ENCODE measurements at regions not wholly inside any gene's neighbourhood (a gene's known extent, or its start where the extent isn't known, plus 50 kb on each side); places are given as distances from the start of the nearest gene placed in this dataset.
"Not testable (repeated sequence)": the region's sequence is repeated elsewhere in the genome, so short reads cannot be mapped to it uniquely, and the experiment has no call there.

- H3K9me3 ChIP-seq (ENCODE audit: low read length); H3K4me3 ChIP-seq (ENCODE audit: low read length); H2AFZ ChIP-seq (ENCODE audit: low read depth, low read length); H3K4me1 ChIP-seq (ENCODE audit: insufficient read depth, low read length); H3K36me3 ChIP-seq (ENCODE audit: insufficient read depth, low read length); H3K27me3 ChIP-seq (ENCODE audit: insufficient read depth, low read length): not testable (repeated sequence)
Measured at GRCh38 chr6:140649502-140649901, 1275.1 kb upstream of the CITED2 start.

DNA sequence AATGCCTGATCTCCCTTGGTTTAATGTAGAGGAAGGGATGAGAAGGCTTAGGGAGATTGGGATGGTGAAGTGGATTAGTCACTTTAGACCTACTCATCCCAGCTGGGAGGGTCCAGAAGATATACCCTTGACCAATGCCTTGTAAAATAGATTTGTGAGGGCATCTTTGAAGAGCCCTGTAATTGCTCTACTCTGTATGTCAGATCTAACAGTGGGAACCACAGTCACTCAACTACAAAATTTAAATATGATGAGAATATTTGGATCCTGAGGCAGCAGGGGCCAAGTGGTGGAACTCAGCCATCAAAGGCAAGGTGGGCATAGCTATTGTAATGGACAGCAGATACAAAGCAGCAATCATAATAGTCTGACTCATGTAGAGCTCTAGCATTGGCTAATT, 1272.9 kb upstream of the CITED2 start:
- not testable (repeated sequence) for H2AFZ ChIP-seq (ENCODE audit: low read depth, low read length); H3K9me3 ChIP-seq (ENCODE audit: low read length); H3K36me3 ChIP-seq (ENCODE audit: insufficient read depth, low read length); H3K4me3 ChIP-seq (ENCODE audit: low read length); H3K27me3 ChIP-seq (ENCODE audit: insufficient read depth, low read length); H3K4me1 ChIP-seq (ENCODE audit: insufficient read depth, low read length)

DNA sequence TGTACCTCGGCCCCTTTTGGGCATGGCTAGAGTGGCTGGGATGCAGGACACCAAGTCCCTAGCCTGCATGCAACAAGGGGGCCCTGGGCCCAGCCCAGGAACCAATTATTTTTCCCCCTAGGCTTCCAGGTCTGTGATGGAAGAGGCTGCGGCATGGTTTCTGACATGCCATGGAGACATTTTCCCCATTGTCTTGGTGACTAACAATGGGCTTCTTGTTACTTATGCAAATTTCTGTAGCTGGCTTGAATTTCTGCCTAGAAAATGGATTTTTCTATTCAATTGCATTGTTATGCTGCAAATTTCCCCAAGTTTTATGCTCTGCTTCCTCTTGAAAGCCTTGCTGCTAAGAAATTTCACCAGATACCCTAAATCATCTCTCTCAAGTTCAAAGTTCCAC, 1269.6 kb upstream of the CITED2 start:
- no peaks in the 10 kb centered on the region for H3K36me3 ChIP-seq (ENCODE audit: insufficient read depth, low read length)
- H3K9me3 ChIP-seq (ENCODE audit: low read length): peaks cover 4% of the 10 kb centered on the region
- H3K4me3 ChIP-seq (ENCODE audit: low read length): no peak overlapping the region
- no peaks in the 10 kb centered on the region for H3K4me1 ChIP-seq (ENCODE audit: insufficient read depth, low read length)
- H2AFZ ChIP-seq (ENCODE audit: low read depth, low read length): no peak overlapping the region
- H3K27me3 ChIP-seq (ENCODE audit: insufficient read depth, low read length): no peaks in the 10 kb centered on the region

GRCh38 chr6:140641412-140641811, 1267.0 kb upstream of the CITED2 start:
- Histone ChIP-seq H3K4me3 (ENCODE audit: low read length) (no peak overlapping the region), H2AFZ (ENCODE audit: low read depth, low read length) (no peak overlapping the region), H3K9me3 (ENCODE audit: low read length) (peaks cover 4% of the 10 kb centered on the region), H3K27me3 (ENCODE audit: insufficient read depth, low read length) (no peaks in the 10 kb centered on the region), H3K4me1 (ENCODE audit: insufficient read depth, low read length) (no peaks in the 10 kb centered on the region), H3K36me3 (ENCODE audit: insufficient read depth, low read length) (no peaks in the 10 kb centered on the region)

- no peaks in the 10 kb centered on the region for H3K9me3 ChIP-seq (ENCODE audit: low read length)
- no peaks in the 10 kb centered on the region for H3K27me3 ChIP-seq (ENCODE audit: insufficient read depth, low read length)
- H3K36me3 ChIP-seq (ENCODE audit: insufficient read depth, low read length): no peaks in the 10 kb centered on the region
- H3K4me1 ChIP-seq (ENCODE audit: insufficient read depth, low read length): no peaks in the 10 kb centered on the region
- no peak overlapping the region for H3K4me3 ChIP-seq (ENCODE audit: low read length)
- no peak overlapping the region for H2AFZ ChIP-seq (ENCODE audit: low read depth, low read length)
Measured at GRCh38 chr6:140636908-140637402, 1262.5 kb upstream of the CITED2 start.

GRCh38 chr6:140636271-140636907, 1261.9 kb upstream of the CITED2 start:
- Histone ChIP-seq H3K36me3 (ENCODE audit: insufficient read depth, low read length) (no peaks in the 10 kb centered on the region), H3K4me1 (ENCODE audit: insufficient read depth, low read length) (no peaks in the 10 kb centered on the region), H3K9me3 (ENCODE audit: low read length) (no peaks in the 10 kb centered on the region), H2AFZ (ENCODE audit: low read depth, low read length) (no peak overlapping the region), H3K27me3 (ENCODE audit: insufficient read depth, low read length) (no peaks in the 10 kb centered on the region), H3K4me3 (ENCODE audit: low read length) (no peak overlapping the region)

DNA sequence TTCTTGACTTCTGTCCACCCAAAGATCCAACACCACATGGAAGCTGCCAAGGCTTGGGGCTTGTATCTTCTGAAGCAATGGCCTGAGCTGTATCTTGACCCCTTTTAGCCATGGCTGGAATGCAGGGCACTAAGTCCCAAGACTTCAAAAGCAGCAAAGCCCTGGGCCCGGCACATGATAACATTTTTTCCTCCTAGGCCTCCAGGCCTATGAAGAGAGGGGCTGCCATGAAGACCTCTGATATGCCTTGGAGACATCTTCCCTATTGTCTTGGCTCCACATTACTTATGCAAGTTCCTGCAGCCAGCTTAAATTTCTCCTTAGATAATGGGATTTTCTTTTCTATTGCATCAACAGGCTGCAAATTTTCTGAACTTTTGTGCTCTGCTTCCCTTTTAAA, 1252.6 kb upstream of the CITED2 start:
- Histone ChIP-seq H3K4me3 (ENCODE audit: low read length) (no peak overlapping the region), H3K27me3 (ENCODE audit: insufficient read depth, low read length) (no peaks in the 10 kb centered on the region), H3K4me1 (ENCODE audit: insufficient read depth, low read length) (no peaks in the 10 kb centered on the region), H2AFZ (ENCODE audit: low read depth, low read length) (no peak overlapping the region), H3K9me3 (ENCODE audit: low read length) (peaks cover 14% of the 10 kb centered on the region), H3K36me3 (ENCODE audit: insufficient read depth, low read length) (no peaks in the 10 kb centered on the region)

- Histone ChIP-seq H3K27me3 (ENCODE audit: insufficient read depth, low read length) (no peaks in the 10 kb centered on the region), H2AFZ (ENCODE audit: low read depth, low read length) (no peak overlapping the region), H3K36me3 (ENCODE audit: insufficient read depth, low read length) (no peaks in the 10 kb centered on the region), H3K4me1 (ENCODE audit: insufficient read depth, low read length) (no peaks in the 10 kb centered on the region), H3K4me3 (ENCODE audit: low read length) (no peak overlapping the region), H3K9me3 (ENCODE audit: low read length) (peaks cover 14% of the 10 kb centered on the region)
Measured at GRCh38 chr6:140623498-140623897, 1249.0 kb upstream of the CITED2 start.

DNA sequence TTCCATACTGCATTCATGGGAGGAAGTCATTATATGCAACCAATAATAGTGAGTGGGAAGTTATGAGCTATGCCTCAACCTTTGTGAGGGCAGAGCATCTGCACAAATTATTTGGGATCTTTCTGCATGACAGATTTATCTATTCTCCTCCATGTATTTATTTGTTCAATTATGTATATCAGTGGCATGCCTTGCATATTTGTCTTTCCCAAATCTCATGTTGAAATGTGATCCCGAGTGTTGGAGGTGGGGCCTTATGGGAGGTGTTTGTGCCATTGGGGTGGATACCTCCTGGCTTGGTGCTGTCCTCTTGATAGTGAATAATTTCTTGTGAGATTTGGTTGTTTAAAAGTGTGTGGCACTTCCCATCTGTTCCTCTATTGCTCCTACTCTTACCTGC, 1246.0 kb upstream of the CITED2 start:
- Histone ChIP-seq H3K4me1 (ENCODE audit: insufficient read depth, low read length) (no peaks in the 10 kb centered on the region), H2AFZ (ENCODE audit: low read depth, low read length) (no peak overlapping the region), H3K4me3 (ENCODE audit: low read length) (no peak overlapping the region), H3K36me3 (ENCODE audit: insufficient read depth, low read length) (no peaks in the 10 kb centered on the region), H3K9me3 (ENCODE audit: low read length) (no peaks in the 10 kb centered on the region), H3K27me3 (ENCODE audit: insufficient read depth, low read length) (no peaks in the 10 kb centered on the region)

- no peak overlapping the region for H3K4me3 ChIP-seq (ENCODE audit: low read length)
- peaks cover 7% of the 10 kb centered on the region for H3K4me1 ChIP-seq (ENCODE audit: insufficient read depth, low read length)
- H2AFZ ChIP-seq (ENCODE audit: low read depth, low read length): peak overlapping the region; percentile 51
- H3K36me3 ChIP-seq (ENCODE audit: insufficient read depth, low read length): no peaks in the 10 kb centered on the region
- H3K27me3 ChIP-seq (ENCODE audit: insufficient read depth, low read length): no peaks in the 10 kb centered on the region
- no peaks in the 10 kb centered on the region for H3K9me3 ChIP-seq (ENCODE audit: low read length)
Measured at GRCh38 chr6:140609956-140610355, 1235.5 kb upstream of the CITED2 start.

GRCh38 chr6:140609321-140609720, 1234.9 kb upstream of the CITED2 start:
- Histone ChIP-seq H3K36me3 (ENCODE audit: insufficient read depth, low read length) (no peaks in the 10 kb centered on the region), H3K9me3 (ENCODE audit: low read length) (no peaks in the 10 kb centered on the region), H3K4me1 (ENCODE audit: insufficient read depth, low read length) (peaks cover 7% of the 10 kb centered on the region), H2AFZ (ENCODE audit: low read depth, low read length) (no peak overlapping the region), H3K27me3 (ENCODE audit: insufficient read depth, low read length) (no peaks in the 10 kb centered on the region), H3K4me3 (ENCODE audit: low read length) (no peak overlapping the region)

- Histone ChIP-seq H3K27me3 (ENCODE audit: insufficient read depth, low read length) (no peaks in the 10 kb centered on the region), H3K4me1 (ENCODE audit: insufficient read depth, low read length) (peaks cover 6% of the 10 kb centered on the region), H3K4me3 (ENCODE audit: low read length) (no peak overlapping the region), H2AFZ (ENCODE audit: low read depth, low read length) (no peak overlapping the region), H3K36me3 (ENCODE audit: insufficient read depth, low read length) (no peaks in the 10 kb centered on the region), H3K9me3 (ENCODE audit: low read length) (no peaks in the 10 kb centered on the region)
Measured at GRCh38 chr6:140604786-140605185, 1230.3 kb upstream of the CITED2 start.

DNA sequence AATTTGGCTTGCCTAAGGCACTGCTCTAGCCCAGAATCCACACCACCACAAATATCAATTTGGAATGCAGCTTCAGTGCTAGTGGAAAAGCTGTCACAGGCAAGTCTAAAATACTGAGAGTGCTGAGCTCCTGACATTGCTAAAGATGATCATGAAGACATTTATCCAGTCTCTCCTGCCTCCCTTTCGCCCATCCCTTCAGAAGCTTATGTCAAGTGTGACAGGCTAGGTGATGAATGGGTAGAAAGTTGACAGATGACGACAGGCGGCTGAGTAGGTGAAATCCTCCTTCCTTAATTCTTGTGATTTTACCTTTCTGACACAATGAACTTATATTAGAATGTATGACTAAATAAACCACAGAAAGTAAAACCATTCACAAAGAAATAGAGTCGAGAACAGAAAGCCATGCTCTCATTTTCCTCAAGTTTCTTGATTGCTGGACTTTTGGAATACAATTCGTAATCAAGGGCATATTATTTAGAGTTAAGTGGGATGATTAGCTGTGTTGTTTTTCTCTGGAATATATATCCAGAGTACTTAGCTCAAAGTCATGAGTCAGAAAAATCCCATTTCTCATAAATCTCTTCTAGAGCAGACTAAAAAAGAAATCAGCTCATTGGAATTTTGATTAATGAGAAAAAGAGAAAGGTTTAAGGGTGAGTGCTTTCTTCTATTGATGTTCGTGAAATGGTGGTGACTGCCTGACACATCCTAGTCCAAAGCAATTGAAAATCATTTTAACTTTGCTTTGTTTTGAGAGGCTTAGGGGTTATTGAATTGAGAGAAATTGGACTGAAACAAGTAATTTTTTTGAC, 1228.2 kb upstream of the CITED2 start:
- Histone ChIP-seq H3K36me3 (ENCODE audit: insufficient read depth, low read length) (no peaks in the 10 kb centered on the region), H3K4me3 (ENCODE audit: low read length) (no peak overlapping the region), H3K27me3 (ENCODE audit: insufficient read depth, low read length) (no peaks in the 10 kb centered on the region), H3K4me1 (ENCODE audit: insufficient read depth, low read length) (peaks cover 2% of the 10 kb centered on the region), H2AFZ (ENCODE audit: low read depth, low read length) (peak overlapping the region; percentile 20), H3K9me3 (ENCODE audit: low read length) (peaks cover 2% of the 10 kb centered on the region)

Data from neuron (in vitro differentiated cells).